Activated naive CD8-positive, alpha-beta T cell treated with anti-CD3 and anti-CD28 coated beads, Interleukin-2, amount 50 U/mL, for 24 hours (primary cell): ENCODE measurements at regions not wholly inside any gene's neighbourhood (a gene's known extent, or its start where the extent isn't known, plus 50 kb on each side); places are given as distances from the start of the nearest gene placed in this dataset.

ENCODE experiments used
- ATAC-seq: fragments of 150-1000 bp; cut with Tn5 transposase; one replicate; pipeline ENCODE4 v1.10.0; 2021
- DNase-seq: peaks from one replicate; pipeline ENCODE4 v3.0.0; 2021
- H3K27ac Mint-ChIP-seq: one replicate; pipeline ENCODE4 v1.8.0; 2021; ENCODE audit warnings: mild to moderate bottlenecking, mixed read lengths
- H3K27me3 Mint-ChIP-seq: one replicate; pipeline ENCODE4 v1.8.0; 2021; ENCODE audit warnings: mixed read lengths
- H3K36me3 Mint-ChIP-seq: one replicate; pipeline ENCODE4 v1.8.0; 2021; ENCODE audit warnings: low read depth, mixed read lengths
- H3K4me1 Mint-ChIP-seq: one replicate; pipeline ENCODE4 v1.8.0; 2021; ENCODE audit warnings: mixed read lengths
- H3K4me3 Mint-ChIP-seq: one replicate; pipeline ENCODE4 v1.8.0; 2021; ENCODE audit warnings: mild to moderate bottlenecking, moderate library complexity, mixed read lengths
- H3K9me3 Mint-ChIP-seq: one replicate; pipeline ENCODE4 v1.8.0; 2021; ENCODE audit warnings: mixed read lengths

GRCh38 chr4:3699678-3700077 lies 66.5 kb upstream of the ADRA2C start:
- H3K4me3 Mint-ChIP-seq: no peak overlapping the region
- H3K4me1 Mint-ChIP-seq: no peaks in the 10 kb centered on the region
- H3K36me3 Mint-ChIP-seq: no peaks in the 10 kb centered on the region
- peaks cover 25% of the 10 kb centered on the region for H3K27me3 Mint-ChIP-seq
- ATAC-seq (no peak), DNase-seq (no peak)
- peaks cover 9% of the 10 kb centered on the region for H3K9me3 Mint-ChIP-seq
- H3K27ac Mint-ChIP-seq: no peak overlapping the region

- H3K27me3 Mint-ChIP-seq: peaks cover 21% of the 10 kb centered on the region
- no peak for DNase-seq
- no peaks in the 10 kb centered on the region for H3K4me1 Mint-ChIP-seq
- ATAC-seq: no peak
- H3K9me3 Mint-ChIP-seq: peaks cover 9% of the 10 kb centered on the region
- no peaks in the 10 kb centered on the region for H3K36me3 Mint-ChIP-seq
- no peak overlapping the region for H3K27ac Mint-ChIP-seq
- H3K4me3 Mint-ChIP-seq: no peak overlapping the region
These were observed 66.9 kb upstream of the ADRA2C start for GRCh38 chr4:3699261-3699660.

GRCh38 chr4:3697033-3697432 lies 69.2 kb upstream of the ADRA2C start:
- Mint-ChIP-seq H3K36me3 (no peaks in the 10 kb centered on the region), H3K4me3 (no peak overlapping the region), H3K27ac (no peak overlapping the region), H3K9me3 (peaks cover 9% of the 10 kb centered on the region), H3K27me3 (peaks cover 14% of the 10 kb centered on the region), H3K4me1 (no peaks in the 10 kb centered on the region)
- ATAC-seq: no peak
- DNase-seq: no peak

- ATAC-seq (no peak), DNase-seq (no peak)
- no peaks in the 10 kb centered on the region for H3K36me3 Mint-ChIP-seq
- H3K27ac Mint-ChIP-seq: no peak overlapping the region
- no peaks in the 10 kb centered on the region for H3K9me3 Mint-ChIP-seq
- H3K4me3 Mint-ChIP-seq: no peak overlapping the region
- no peaks in the 10 kb centered on the region for H3K27me3 Mint-ChIP-seq
- no peaks in the 10 kb centered on the region for H3K4me1 Mint-ChIP-seq
These were observed 75.5 kb upstream of the ADRA2C start for GRCh38 chr4:3690551-3691152.

- Mint-ChIP-seq H3K36me3 (no peaks in the 10 kb centered on the region), H3K9me3 (no peaks in the 10 kb centered on the region), H3K4me1 (no peaks in the 10 kb centered on the region), H3K27me3 (no peaks in the 10 kb centered on the region), H3K27ac (no peak overlapping the region), H3K4me3 (no peak overlapping the region)
- ATAC-seq (no peak), DNase-seq (no peak)
These were observed 76.3 kb upstream of the ADRA2C start for GRCh38 chr4:3689576-3690550.

GRCh38 chr4:3689006-3689405 lies 77.2 kb upstream of the ADRA2C start:
- H3K4me3 Mint-ChIP-seq: no peak overlapping the region
- no peaks in the 10 kb centered on the region for H3K27me3 Mint-ChIP-seq
- H3K36me3 Mint-ChIP-seq: no peaks in the 10 kb centered on the region
- H3K4me1 Mint-ChIP-seq: no peaks in the 10 kb centered on the region
- no peak for DNase-seq
- H3K27ac Mint-ChIP-seq: no peak overlapping the region
- no peaks in the 10 kb centered on the region for H3K9me3 Mint-ChIP-seq
- ATAC-seq: no peak

- Mint-ChIP-seq H3K4me3 (no peak overlapping the region), H3K27ac (no peak overlapping the region), H3K36me3 (no peaks in the 10 kb centered on the region), H3K9me3 (no peaks in the 10 kb centered on the region), H3K4me1 (no peaks in the 10 kb centered on the region), H3K27me3 (no peaks in the 10 kb centered on the region)
- ATAC-seq (no peak), DNase-seq (no peak)
These were observed 77.9 kb upstream of the ADRA2C start for GRCh38 chr4:3688018-3688998.

- no peaks in the 10 kb centered on the region for H3K27me3 Mint-ChIP-seq
- no peaks in the 10 kb centered on the region for H3K9me3 Mint-ChIP-seq
- no peak overlapping the region for H3K4me3 Mint-ChIP-seq
- DNase-seq (no peak), ATAC-seq (no peak)
- H3K36me3 Mint-ChIP-seq: no peaks in the 10 kb centered on the region
- H3K4me1 Mint-ChIP-seq: no peaks in the 10 kb centered on the region
- no peak overlapping the region for H3K27ac Mint-ChIP-seq
These were observed 78.6 kb upstream of the ADRA2C start for GRCh38 chr4:3687538-3687937.

GRCh38 chr4:3686753-3687152 lies 79.4 kb upstream of the ADRA2C start:
- Mint-ChIP-seq H3K4me1 (no peaks in the 10 kb centered on the region), H3K4me3 (no peak overlapping the region)

GRCh38 chr4:3685081-3685645 lies 81.0 kb upstream of the ADRA2C start:
- Mint-ChIP-seq H3K36me3 (no peaks in the 10 kb centered on the region), H3K4me3 (no peak overlapping the region), H3K27ac (no peak overlapping the region), H3K27me3 (no peaks in the 10 kb centered on the region), H3K4me1 (no peaks in the 10 kb centered on the region), H3K9me3 (no peaks in the 10 kb centered on the region)
- no peak for ATAC-seq
- no peak for DNase-seq

More at GRCh38 chr4:3686753-3687152, 79.4 kb upstream of the ADRA2C start:
- Mint-ChIP-seq H3K27ac (no peak overlapping the region), H3K36me3 (no peaks in the 10 kb centered on the region), H3K9me3 (no peaks in the 10 kb centered on the region), H3K27me3 (no peaks in the 10 kb centered on the region)
- ATAC-seq (no peak), DNase-seq (no peak)

- H3K36me3 Mint-ChIP-seq: no peaks in the 10 kb centered on the region
- no peak overlapping the region for H3K4me3 Mint-ChIP-seq
- no peak overlapping the region for H3K27ac Mint-ChIP-seq
- no peaks in the 10 kb centered on the region for H3K27me3 Mint-ChIP-seq
- ATAC-seq (no peak), DNase-seq (no peak)
- no peaks in the 10 kb centered on the region for H3K4me1 Mint-ChIP-seq
- H3K9me3 Mint-ChIP-seq: no peaks in the 10 kb centered on the region
These were observed 81.6 kb upstream of the ADRA2C start for GRCh38 chr4:3684546-3684945.

- ATAC-seq (no peak), DNase-seq (no peak)
- Mint-ChIP-seq H3K4me3 (no peak overlapping the region), H3K9me3 (no peaks in the 10 kb centered on the region), H3K4me1 (no peaks in the 10 kb centered on the region), H3K27me3 (no peaks in the 10 kb centered on the region), H3K36me3 (no peaks in the 10 kb centered on the region), H3K27ac (no peak overlapping the region)
These were observed 82.3 kb upstream of the ADRA2C start for GRCh38 chr4:3683744-3684421.

- Mint-ChIP-seq H3K9me3 (no peaks in the 10 kb centered on the region), H3K4me1 (no peaks in the 10 kb centered on the region), H3K27ac (no peak overlapping the region), H3K4me3 (no peak overlapping the region), H3K36me3 (no peaks in the 10 kb centered on the region), H3K27me3 (no peaks in the 10 kb centered on the region)
- ATAC-seq: no peak
- DNase-seq: no peak
These were observed 83.0 kb upstream of the ADRA2C start for GRCh38 chr4:3683077-3683743.
